ENCODE measurements at regions not wholly inside any gene's neighbourhood (a gene's known extent, or its start where the extent isn't known, plus 50 kb on each side); places are given as distances from the start of the nearest gene placed in this dataset.

DNA sequence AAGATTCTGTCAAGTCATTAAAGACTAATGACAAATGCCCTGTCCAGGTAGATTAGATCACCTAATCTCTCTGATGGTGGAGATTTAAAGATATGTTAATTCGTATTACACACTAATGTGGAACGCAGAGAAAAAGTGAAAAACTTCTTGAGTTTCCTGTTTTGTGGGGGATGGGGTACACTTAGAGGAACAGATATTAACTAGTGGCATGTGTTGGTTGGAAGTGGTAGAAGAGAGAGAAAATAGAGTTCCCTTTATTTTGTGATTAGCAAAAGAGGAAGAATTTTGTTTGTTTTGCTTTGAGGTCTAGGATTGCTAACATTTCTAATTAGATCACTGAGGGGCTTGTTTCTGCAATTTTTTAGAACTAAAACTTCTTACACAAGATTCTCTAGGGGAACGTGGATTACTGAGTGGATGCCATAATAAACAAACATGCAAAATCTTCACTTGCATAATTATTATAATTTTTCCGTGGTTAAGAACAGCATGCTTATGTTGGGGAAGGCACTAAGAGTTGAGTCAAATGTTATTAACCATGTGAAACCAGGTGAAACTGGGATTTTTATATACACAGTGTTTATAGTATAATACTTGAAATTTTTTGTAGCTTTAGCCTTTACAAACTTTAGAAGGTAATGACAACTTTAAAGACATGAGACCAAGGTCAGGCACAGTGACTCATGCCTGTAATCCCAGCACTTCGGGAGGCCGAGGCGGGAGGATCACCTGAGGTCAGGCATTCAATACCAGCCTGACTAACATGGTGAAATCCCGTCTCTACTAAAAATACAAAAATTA is 97.4 kb upstream of the STK17B start:
- ATAC-seq (ENCODE audit: poor library complexity) = peak; percentile 71
- intact Hi-C loops (cut with DNase I) = no loop called here

DNA sequence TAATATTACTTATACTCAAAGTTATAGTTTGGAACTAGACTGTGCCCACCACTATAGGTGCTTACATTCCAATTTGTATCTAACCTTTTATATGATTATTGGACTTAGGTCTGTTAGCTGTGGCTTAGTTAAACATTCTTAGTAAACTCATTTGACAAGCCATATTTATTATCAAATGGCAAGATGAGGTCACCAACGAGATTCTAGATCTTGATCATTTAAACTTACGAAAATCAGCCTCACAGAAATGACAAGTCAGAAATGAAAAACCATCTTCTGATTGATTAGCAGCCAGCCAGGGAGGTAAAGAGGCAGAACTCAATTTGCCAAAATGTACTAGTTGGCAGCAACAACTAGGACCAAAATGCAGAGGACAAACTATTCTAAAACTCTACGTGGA is 100.4 kb upstream of the STK17B start:
- intact Hi-C loops (cut with DNase I) = loop anchor here (10.0 kb wide), 1 partner anchor 197 kb away; no protein-coding TSS in a partner anchor

More for the DNA sequence above, 97.4 kb upstream of the STK17B start:
- DNase-seq = no peak

DNA sequence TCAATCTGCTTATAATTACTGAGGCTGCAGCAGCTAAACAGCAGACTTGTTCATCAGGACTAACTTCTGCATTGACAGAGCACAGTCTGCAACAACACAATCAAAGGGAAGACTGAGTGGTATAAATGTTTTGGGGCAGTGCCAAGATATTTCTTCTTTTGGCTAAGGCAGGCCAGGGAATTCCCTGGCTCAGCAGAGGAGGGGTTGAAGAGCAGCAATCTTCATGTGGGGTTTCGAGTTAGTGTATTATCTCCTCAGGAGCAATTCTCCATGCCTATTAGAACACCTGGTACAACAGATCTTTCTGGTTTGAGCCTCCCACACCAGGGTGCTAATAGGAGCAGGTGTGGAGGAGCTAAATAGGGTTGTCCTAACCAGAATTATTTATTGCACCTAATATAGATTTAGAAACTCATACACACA is 103.0 kb upstream of the STK17B start:
- DNase-seq (no peak), ATAC-seq (ENCODE audit: poor library complexity) (peak; percentile 96)
- intact Hi-C loops (cut with DNase I) = loop anchor here (10.0 kb wide), 1 partner anchor 200 kb away; no protein-coding TSS in a partner anchor

More for the DNA sequence above, 100.4 kb upstream of the STK17B start:
- ATAC-seq (ENCODE audit: poor library complexity) (no peak), DNase-seq (no peak)

DNA sequence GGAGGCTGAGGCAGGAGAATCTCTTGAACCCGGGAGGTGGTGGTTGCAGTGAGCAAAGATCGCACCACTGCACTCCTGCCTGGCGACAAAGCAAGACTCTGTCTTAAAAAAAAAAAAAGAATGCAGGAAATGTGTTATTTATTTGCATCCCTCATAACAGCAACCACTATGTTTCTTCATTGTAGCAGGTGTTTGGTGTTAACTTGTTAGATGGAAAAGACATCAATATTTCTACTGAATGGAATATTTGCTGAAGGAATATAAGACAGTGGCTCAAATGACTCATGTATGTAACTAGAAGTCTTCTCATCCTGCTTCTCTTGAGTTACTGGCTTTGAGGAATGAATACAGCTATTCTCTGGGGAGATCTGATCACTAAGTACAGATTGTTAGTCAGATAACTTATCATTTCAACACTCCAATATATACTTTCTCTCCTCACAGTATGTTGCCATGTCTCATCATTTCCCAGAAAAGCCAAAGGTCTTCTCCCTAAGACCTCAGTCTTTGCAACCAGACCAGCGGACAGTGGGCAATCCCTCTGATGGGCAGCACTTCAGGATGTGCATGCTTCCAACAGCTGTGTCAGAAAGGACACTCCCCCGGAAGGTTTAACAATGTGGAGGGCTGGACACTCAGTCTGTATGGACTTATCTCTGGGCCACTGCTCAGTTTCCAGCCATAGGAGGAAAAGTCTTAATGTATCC is 104.4 kb upstream of the STK17B start:
- DNase-seq (no peak), ATAC-seq (ENCODE audit: poor library complexity) (no peak)
- intact Hi-C loops (cut with DNase I) = loop anchor here (10.0 kb wide), 1 partner anchor 201 kb away; no protein-coding TSS in a partner anchor

DNA sequence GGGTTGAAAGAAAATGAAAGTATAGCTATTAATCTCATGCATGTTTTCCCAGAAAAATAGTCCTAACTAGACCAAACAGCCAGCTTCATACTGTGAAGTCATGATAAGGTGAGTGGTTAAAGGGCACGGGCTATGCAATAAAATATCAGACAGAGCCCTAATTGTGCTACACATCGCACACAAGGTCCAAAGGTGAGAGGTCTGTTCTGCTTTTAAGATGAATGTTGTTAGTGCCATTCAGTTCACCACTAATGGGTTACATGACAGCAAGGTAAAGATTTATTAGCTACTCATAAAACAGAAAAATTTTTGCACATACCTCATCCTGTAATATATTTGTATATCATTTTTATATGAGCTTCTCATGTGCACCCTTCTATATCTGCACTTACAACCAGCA is 105.0 kb upstream of the STK17B start:
- DNase-seq = no peak

DNA sequence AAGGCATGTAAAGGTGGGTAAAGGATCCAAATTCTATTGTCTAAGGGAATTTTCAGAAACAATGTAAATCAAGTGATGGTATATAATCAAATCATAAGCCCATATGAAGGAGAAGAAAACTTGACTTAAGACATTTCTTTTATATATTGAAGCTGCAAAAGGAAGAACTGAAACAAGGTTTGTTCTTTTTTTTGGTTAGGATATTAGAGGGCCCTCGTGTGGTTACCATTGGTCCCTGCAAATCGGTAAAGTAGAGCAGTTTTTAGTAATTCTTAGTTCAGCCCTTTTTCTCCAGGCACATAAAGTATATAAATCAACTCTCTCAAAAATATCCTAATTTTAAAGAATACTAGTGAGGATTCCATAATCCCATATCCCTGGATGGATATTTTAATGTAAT is 105.6 kb upstream of the STK17B start:
- DNase-seq (no peak), ATAC-seq (ENCODE audit: poor library complexity) (peak; percentile 30)
- intact Hi-C loops (cut with DNase I) = loop anchor here (10.0 kb wide), 1 partner anchor 202 kb away; no protein-coding TSS in a partner anchor

More for the DNA sequence above, 105.0 kb upstream of the STK17B start:
- intact Hi-C loops (cut with DNase I) = loop anchor here (10.0 kb wide), 1 partner anchor 202 kb away; no protein-coding TSS in a partner anchor
- ATAC-seq (ENCODE audit: poor library complexity) = no peak

DNA sequence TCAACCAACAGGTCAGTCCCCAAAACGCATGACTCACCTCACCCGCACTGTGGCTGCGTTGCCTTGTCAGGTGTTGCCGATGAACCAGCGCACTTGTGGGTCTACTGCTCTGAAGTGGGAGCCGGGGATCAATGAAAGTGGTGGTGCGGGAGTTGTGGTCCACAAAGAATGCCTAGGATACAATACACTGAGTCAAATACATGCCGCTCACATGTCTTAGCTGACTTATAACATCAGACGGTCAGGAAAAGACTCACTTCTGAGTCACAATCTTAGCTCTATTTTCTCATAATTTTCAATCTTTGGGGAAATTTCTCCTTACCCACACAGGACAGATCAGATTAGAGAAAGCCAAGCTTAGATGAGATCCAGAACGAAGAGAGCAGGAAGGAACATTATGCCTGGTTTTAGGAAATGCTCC is 107.1 kb upstream of the STK17B start:
- intact Hi-C loops (cut with DNase I) = loop anchor here (10.0 kb wide), 1 partner anchor 204 kb away; no protein-coding TSS in a partner anchor
- no peak for ATAC-seq (ENCODE audit: poor library complexity)
- no peak for DNase-seq

DNA sequence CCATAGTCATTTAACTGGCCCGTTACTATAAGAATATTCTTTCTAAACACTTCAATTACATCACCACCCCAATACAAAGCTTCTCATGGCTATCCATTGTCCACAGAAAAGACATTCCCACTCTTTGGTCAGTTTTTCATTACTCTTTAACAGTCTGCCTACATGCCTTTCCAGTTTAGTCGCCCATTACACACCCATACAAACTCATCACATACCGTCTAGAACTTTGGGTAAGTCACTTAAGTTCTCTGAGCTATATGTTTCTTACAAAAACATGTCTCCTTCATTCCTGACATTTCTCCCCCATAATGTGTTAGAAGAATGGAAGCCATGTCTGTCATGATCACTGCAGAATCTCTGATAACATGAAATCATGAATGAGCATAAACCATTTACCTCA is 108.2 kb upstream of the STK17B start:
- DNase-seq (no peak), ATAC-seq (ENCODE audit: poor library complexity) (no peak)
- intact Hi-C loops (cut with DNase I) = loop anchor here (10.0 kb wide), 1 partner anchor 205 kb away; no protein-coding TSS in a partner anchor

DNA sequence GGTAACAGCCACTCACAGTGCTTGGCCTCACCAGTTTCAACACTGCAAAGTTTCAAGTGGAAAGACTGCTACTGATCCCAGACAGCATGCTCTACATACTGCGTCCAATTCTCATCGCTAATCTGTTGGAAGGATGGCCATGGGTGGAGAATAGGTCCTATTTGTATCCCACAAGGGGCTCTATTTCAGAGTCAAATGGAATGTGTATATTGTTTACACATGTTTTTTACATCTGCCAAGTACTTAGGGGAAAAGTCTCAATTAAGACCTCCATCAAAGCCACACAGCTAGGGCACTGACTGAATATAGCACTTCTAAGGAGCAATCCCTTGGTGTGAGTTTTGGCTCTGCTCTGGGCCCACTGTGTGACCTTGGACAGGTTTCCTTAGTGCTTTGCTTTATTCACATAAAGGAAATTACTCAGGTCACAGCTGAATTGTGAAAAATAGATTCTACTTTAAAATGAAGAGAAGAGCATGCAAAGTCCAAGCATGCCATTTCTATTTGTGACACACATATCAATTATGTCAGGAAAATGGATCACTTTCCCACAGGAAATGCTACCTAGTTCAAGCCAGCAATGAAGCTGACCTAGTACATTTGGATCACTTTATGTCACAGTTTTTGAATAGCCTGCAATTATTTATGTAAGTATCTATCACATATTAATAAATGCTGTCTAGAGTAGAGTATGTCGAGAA is 112.9 kb upstream of the STK17B start:
- peak; percentile 86 for ATAC-seq (ENCODE audit: poor library complexity)
- intact Hi-C loops (cut with DNase I) = no loop called here
- no peak for DNase-seq

DNA sequence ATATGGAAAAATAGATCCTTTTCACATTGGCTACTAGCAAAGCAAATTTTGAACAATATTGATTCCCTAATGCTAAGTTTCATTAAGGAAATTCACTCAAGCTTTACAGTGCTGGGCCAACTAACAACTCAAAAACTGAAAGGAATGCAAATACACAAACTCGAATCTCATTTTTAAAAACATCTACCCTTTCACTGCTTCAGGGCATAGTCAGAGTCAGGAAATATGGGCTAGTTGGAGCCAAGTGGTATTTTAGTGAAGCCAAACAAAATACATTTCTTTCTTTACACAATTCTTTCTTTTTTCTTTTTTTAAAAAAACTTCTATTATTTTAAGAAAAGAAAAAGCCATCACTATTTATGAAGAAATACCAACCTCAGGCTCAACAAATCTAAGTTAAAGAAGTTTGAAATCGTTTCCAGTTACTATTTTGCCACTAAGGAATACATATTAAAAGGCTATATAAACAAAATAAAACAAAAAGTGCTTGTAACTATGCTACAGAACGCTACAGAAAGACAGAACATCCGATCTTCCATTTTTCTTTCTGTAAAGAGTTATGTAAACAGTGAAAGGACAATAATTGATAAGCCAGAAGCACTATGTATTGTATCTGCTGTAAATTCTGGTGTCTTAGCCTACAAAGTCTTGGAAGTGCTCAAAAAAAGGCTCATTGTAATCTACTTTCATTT is 113.6 kb upstream of the STK17B start:
- ATAC-seq (ENCODE audit: poor library complexity) (no peak), DNase-seq (no peak)
- intact Hi-C loops (cut with DNase I) = no loop called here

DNA sequence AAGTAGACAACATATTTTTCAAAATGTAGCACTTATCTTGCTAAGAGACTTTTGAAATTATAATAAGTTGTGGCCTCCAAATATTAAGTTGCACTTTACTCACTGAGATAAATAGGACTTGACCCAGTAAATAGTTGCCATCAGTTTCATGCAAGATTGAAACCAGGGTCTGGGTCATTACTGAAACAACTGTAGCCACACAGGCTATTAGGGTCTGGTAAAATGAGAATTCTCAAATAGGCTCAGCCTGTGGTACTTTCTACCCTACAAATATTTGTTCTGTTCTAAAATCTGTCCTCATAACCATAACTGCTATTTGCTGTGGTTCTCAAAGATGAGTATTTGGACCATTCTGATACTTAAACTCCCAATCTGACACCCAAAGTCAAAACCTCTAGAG is 115.4 kb upstream of the STK17B start:
- intact Hi-C loops (cut with DNase I) = no loop called here
- ATAC-seq (ENCODE audit: poor library complexity) (no peak), DNase-seq (no peak)

DNA sequence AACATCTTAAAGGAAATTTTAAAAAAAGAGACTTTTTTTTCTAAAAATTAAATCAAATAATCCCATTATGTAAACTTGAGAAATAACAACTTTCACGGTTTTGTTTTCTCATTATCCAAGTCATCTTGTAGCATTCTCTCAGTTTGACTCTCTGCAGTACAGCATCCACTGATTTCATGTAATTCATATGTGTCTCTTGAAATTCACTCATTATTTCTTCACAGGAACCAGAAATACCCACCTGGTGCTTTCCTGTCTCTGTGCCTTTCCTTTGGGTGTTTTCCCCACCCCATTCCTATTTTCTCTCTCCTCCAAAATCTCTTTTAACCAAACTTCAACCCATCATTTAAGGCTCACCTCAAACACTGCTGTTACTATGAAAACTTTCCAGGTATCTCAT is 116.1 kb upstream of the STK17B start:
- DNase-seq (no peak), ATAC-seq (ENCODE audit: poor library complexity) (no peak)
- intact Hi-C loops (cut with DNase I) = no loop called here

DNA sequence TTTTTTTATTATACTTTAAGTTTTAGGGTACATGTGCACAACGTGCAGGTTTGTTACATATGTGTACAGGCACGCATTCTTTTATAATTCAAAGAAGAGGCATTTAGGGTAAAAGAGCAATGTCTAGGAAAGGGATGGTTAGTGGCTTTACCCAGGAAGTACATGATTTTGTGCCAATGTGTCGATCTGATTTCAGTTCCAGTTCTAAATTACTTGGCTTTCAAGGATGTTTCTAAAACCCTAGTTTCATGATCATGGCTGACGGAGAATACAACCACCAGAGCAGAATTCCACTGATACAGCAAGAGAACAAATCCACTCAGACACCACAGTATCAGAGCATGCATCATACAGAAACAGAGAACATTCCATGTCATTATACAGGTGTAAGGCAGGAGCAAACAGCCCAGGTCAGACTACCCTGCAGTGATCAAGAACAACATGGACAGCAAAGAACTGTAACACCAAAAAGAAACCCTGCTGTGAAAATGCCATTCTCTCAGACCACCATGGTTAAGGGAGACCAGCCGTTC is 116.7 kb upstream of the STK17B start:
- no peak for DNase-seq
- intact Hi-C loops (cut with DNase I) = no loop called here
- ATAC-seq (ENCODE audit: poor library complexity) = no peak

DNA sequence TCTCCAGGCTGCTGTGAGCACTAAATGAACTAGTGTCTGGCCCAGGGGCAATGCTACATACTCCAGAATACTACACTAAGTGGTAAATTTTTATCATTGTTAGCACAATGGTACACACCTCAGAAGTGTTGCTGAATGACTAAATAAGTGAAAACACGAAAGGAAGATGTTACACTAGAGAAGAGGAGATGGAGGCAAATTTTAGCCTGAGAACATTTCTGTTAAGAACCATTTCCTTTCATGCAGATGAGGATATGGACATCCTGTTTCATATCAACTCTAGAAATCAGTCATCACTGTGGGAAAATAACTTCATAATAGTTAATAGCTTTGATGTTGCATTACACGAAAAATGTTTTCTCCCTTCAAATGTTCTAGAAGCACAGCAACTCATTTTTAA is 117.6 kb upstream of the STK17B start:
- ATAC-seq (ENCODE audit: poor library complexity) (no peak), DNase-seq (no peak)
- intact Hi-C loops (cut with DNase I) = no loop called here

DNA sequence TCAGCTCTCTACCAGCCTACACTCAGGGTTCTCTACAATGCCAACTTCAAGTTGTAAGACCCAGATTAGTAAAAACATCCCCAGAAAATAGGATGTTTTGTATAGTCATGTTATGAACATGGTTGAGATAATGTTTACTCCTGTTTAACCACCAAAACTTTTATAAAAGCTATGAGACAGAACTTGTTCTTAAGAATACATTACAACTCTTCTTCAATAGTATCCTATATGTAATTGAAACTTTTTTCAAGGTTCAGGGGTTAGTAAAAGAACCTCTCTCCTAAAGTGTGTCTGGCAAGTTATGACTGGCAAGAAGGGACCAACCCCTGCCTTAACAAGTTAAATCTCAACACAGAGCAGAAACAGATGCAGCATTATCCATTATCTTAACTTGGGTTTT is 118.8 kb upstream of the STK17B start:
- DNase-seq (no peak), ATAC-seq (ENCODE audit: poor library complexity) (no peak)
- intact Hi-C loops (cut with DNase I) = no loop called here

DNA sequence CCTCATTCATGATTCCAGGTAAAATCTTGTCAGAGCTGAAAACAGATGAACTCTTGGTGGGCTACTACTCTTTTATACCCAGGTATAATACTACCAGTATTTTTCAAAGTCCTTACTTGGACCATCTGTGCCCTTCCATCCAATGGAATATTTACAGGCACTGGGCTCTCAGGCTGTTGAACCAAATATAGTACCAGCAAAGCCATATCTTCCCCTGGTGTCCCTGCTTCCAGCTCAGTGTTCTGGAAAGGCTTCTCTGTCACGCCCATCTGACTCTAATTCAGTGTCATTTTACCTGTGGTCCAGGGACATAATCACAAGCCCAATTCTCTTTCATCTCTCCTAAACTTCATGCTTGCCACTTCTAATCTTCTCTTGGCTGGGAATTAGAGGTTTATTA is 119.2 kb upstream of the STK17B start:
- DNase-seq (no peak), ATAC-seq (ENCODE audit: poor library complexity) (peak; percentile 71)
- intact Hi-C loops (cut with DNase I) = no loop called here

DNA sequence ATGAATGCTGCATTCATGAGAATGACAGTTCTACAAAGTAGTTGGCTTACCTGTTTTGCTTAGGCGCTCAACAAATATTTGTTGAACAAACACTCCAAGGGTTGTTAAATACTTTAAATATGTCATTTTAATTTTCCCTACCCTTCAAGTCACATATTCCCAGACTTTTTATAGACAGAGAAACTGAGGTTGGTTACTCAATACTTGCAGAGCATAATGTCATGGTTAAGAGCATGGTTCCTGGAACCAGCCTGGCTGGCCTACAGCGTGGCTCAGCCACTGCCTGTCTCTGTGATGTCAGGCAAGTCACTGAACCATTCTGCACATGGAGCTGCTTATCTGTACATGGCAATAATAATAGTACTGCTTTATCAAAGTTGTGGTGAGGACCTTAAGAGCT is 120.0 kb upstream of the STK17B start:
- ATAC-seq (ENCODE audit: poor library complexity) = peak; percentile 74
- DNase-seq = no peak

More for the DNA sequence above, 120.0 kb upstream of the STK17B start:
- intact Hi-C loops (cut with DNase I) = no loop called here

Measured in Right ventricle myocardium superior (tissue), 1 donor.